Fibroblast of villous mesenchyme (primary cell): ENCODE measurements at regions not wholly inside any gene's neighbourhood (a gene's known extent, or its start where the extent isn't known, plus 50 kb on each side); places are given as distances from the start of the nearest gene placed in this dataset.

Source experiments
- DNase-seq: peaks from one replicate; pipeline ENCODE4 v3.0.0-alpha.2; 2010; ENCODE audit warnings: low read depth
- H3K4me3 ChIP-seq: 2 replicates; pipeline ENCODE4 v1.5.1; 2011; ENCODE audit warnings: low read depth, mild to moderate bottlenecking, low read length
- CTCF ChIP-seq: IDR thresholded peaks from 2 replicates; pipeline ENCODE4 v1.5.1; 2012; ENCODE audit warnings: low read depth, mild to moderate bottlenecking, low read length; ENCODE audit not compliant: insufficient read depth

- TF ChIP-seq CTCF = no peak
Observed at GRCh38 chr4:13103382-13104015, 380.6 kb downstream of the RAB28 start.

GRCh38 chr4:13102092-13102742 is 381.9 kb downstream of the RAB28 start:
- no peak for DNase-seq
- TF ChIP-seq CTCF = no peak
- no peak overlapping the region for H3K4me3 ChIP-seq

More at GRCh38 chr4:13103382-13104015, 380.6 kb downstream of the RAB28 start:
- H3K4me3 ChIP-seq = no peak overlapping the region
- DNase-seq = no peak

- DNase-seq = no peak
Observed at GRCh38 chr4:13097971-13098370, 386.2 kb downstream of the RAB28 start.

GRCh38 chr4:13095722-13096121 is 388.4 kb downstream of the RAB28 start:
- H3K4me3 ChIP-seq = no peak overlapping the region
- no peak for TF ChIP-seq CTCF
- no peak for DNase-seq

More at GRCh38 chr4:13097971-13098370, 386.2 kb downstream of the RAB28 start:
- no peak for TF ChIP-seq CTCF
- no peak overlapping the region for H3K4me3 ChIP-seq

- no peak overlapping the region for H3K4me3 ChIP-seq
- DNase-seq = no peak
- TF ChIP-seq CTCF = no peak
Observed at GRCh38 chr4:13093170-13093569, 391.0 kb downstream of the RAB28 start.

- no peak for TF ChIP-seq CTCF
- H3K4me3 ChIP-seq = no peak overlapping the region
- no peak for DNase-seq
Observed at GRCh38 chr4:13092702-13093101, 391.4 kb downstream of the RAB28 start.

- no peak for TF ChIP-seq CTCF
- H3K4me3 ChIP-seq = no peak overlapping the region
- no peak for DNase-seq
Observed at GRCh38 chr4:13089659-13089998, 394.5 kb downstream of the RAB28 start.
